ENCODE measurements at regions not wholly inside any gene's neighbourhood (a gene's known extent, or its start where the extent isn't known, plus 50 kb on each side); places are given as distances from the start of the nearest gene placed in this dataset.

DNA sequence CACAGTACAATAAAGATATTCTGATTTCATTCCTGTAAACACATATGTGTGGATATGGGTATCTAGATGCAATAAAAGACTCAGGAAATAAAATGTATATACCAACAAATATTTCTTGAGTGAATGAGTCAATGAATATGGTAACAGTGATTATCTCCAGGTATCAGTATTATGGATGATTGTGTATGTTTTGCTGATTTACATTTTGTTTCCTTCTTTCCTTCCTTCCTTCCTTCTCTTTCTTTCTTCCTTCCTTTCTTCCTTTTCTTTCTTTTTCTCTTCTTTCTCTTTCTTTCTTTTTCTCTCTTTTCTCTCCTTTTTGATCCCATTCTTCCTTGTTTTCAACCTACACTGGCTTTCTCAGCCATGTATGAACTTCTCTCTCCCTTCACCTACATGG lies 85.3 kb upstream of the DLX6 start:
- Histone ChIP-seq H3K18ac (ENCODE audit: low read depth, low read length) (no peak overlapping the region), H2AK5ac (ENCODE audit: low read depth, low read length) (no peak overlapping the region), H2BK20ac (ENCODE audit: low read depth, low read length) (no peak overlapping the region), H4K20me1 (ENCODE audit: insufficient read depth, low read length) (no peaks in the 10 kb centered on the region), H2BK15ac (ENCODE audit: low read depth, low read length) (no peak overlapping the region), H4K91ac (ENCODE audit: insufficient read depth, low read depth, low read length) (no peak overlapping the region), H3K27ac (ENCODE audit: insufficient read depth, low read length) (no peak overlapping the region), H3K27me3 (ENCODE audit: control insufficient read depth, insufficient read depth, low read length) (no peaks in the 10 kb centered on the region), H2BK120ac (ENCODE audit: low read depth, low read length) (no peak overlapping the region), H2AK9ac (replicated peaks; ENCODE audit: low read depth, low read length, poor library complexity) (no peak overlapping the region), H3K36me3 (ENCODE audit: control insufficient read depth, insufficient read depth, low read length) (no peaks in the 10 kb centered on the region), H3K56ac (ENCODE audit: extremely low read depth, insufficient read depth, low read length) (no peak overlapping the region), H3K14ac (replicated peaks; ENCODE audit: low read depth, low read length) (no peak overlapping the region), H3K9me1 (ENCODE audit: insufficient read depth, low read length) (no peaks in the 10 kb centered on the region), H2AFZ (replicated peaks; ENCODE audit: low read length, poor library complexity) (no peak overlapping the region), H4K8ac (ENCODE audit: low read depth in 2 of 2, low read length in 2 of 2) (no peak overlapping the region), H3K4me3 (ENCODE audit: insufficient read depth, low read depth, low read length) (no peak overlapping the region), H3K4me1 (ENCODE audit: control insufficient read depth, insufficient read depth, low read length) (no peaks in the 10 kb centered on the region), H4K5ac (ENCODE audit: low read depth, low read length) (no peak overlapping the region), H3K79me1 (ENCODE audit: low read depth in 1 of 2, low read length in 2 of 2) (no peaks in the 10 kb centered on the region), H3K9ac (ENCODE audit: low read depth, low read length) (no peak overlapping the region), H3K4me2 (ENCODE audit: low read depth, low read length) (no peak overlapping the region), H3K4ac (ENCODE audit: low read depth, low read length) (no peak overlapping the region), H3K9me3 (ENCODE audit: control insufficient read depth, insufficient read depth, low read length) (no peaks in the 10 kb centered on the region), H3K23ac (ENCODE audit: low read depth, low read length) (no peak overlapping the region), H2BK5ac (ENCODE audit: low read depth, low read length, poor library complexity, severe bottlenecking) (no peak overlapping the region)
- TF ChIP-seq, protein P1, sequence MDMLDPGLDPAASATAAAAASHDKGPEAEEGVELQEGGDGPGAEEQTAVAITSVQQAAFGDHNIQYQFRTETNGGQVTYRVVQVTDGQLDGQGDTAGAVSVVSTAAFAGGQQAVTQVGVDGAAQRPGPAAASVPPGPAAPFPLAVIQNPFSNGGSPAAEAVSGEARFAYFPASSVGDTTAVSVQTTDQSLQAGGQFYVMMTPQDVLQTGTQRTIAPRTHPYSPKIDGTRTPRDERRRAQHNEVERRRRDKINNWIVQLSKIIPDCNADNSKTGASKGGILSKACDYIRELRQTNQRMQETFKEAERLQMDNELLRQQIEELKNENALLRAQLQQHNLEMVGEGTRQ (IDR thresholded peaks at IDR 0.05; ENCODE audit: low read depth, low read length), result no peak
- TF ChIP-seq MXI1 (IDR thresholded peaks at IDR 0.05; ENCODE audit: borderline replicate concordance, low read depth, low read length) (no peak), BHLHE40 (IDR thresholded peaks at IDR 0.05; ENCODE audit: low read depth, low read length) (no peak), MAZ (IDR thresholded peaks at IDR 0.05; ENCODE audit: borderline replicate concordance, low read depth, low read length) (no peak), POLR2A (IDR thresholded peaks at IDR 0.05; ENCODE audit: low read depth, low read length) (no peak), SMC3 (IDR thresholded peaks at IDR 0.05; ENCODE audit: low read depth, low read length) (no peak), CHD1 (IDR thresholded peaks at IDR 0.05; ENCODE audit: low read depth, low read length) (no peak), CEBPB (IDR thresholded peaks at IDR 0.05; ENCODE audit: low read depth, low read length) (no peak), MAFK (IDR thresholded peaks at IDR 0.05; ENCODE audit: low read depth, low read length) (no peak), FOS (IDR thresholded peaks at IDR 0.05; ENCODE audit: low read depth, low read length) (no peak), RFX5 (IDR thresholded peaks at IDR 0.05; ENCODE audit: low read depth, low read length) (no peak), RAD21 (IDR thresholded peaks at IDR 0.05; ENCODE audit: low read length) (no peak), NFE2L2 (IDR thresholded peaks at IDR 0.05; ENCODE audit: low read depth, low read length) (no peak)
- TF ChIP-seq, protein P2, sequence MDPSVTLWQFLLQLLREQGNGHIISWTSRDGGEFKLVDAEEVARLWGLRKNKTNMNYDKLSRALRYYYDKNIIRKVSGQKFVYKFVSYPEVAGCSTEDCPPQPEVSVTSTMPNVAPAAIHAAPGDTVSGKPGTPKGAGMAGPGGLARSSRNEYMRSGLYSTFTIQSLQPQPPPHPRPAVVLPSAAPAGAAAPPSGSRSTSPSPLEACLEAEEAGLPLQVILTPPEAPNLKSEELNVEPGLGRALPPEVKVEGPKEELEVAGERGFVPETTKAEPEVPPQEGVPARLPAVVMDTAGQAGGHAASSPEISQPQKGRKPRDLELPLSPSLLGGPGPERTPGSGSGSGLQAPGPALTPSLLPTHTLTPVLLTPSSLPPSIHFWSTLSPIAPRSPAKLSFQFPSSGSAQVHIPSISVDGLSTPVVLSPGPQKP (IDR thresholded peaks at IDR 0.05; ENCODE audit: borderline replicate concordance, low read depth, low read length), result no peak
- TF ChIP-seq, protein P3, sequence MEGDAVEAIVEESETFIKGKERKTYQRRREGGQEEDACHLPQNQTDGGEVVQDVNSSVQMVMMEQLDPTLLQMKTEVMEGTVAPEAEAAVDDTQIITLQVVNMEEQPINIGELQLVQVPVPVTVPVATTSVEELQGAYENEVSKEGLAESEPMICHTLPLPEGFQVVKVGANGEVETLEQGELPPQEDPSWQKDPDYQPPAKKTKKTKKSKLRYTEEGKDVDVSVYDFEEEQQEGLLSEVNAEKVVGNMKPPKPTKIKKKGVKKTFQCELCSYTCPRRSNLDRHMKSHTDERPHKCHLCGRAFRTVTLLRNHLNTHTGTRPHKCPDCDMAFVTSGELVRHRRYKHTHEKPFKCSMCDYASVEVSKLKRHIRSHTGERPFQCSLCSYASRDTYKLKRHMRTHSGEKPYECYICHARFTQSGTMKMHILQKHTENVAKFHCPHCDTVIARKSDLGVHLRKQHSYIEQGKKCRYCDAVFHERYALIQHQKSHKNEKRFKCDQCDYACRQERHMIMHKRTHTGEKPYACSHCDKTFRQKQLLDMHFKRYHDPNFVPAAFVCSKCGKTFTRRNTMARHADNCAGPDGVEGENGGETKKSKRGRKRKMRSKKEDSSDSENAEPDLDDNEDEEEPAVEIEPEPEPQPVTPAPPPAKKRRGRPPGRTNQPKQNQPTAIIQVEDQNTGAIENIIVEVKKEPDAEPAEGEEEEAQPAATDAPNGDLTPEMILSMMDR (conservative IDR thresholded peaks at IDR 0.05; ENCODE audit: low read depth, low read length), result no peak
- in situ Hi-C loops (cut with MboI; ENCODE audit: low sequenced_read_pairs), result no loop called here
- ATAC-seq (ENCODE audit: low read depth) (no peak), DNase-seq (no peak)
- no TSS peak for BruUV-seq (replicated peaks)
- intact Hi-C loops (cut with micrococcal nuclease), result no loop called here
- ChIA-PET CTCF (no interaction called here), POLR2A (ENCODE audit: unreplicated experiment) (no interaction called here)
- dilution Hi-C loops (cut with HindIII; ENCODE audit: low sequenced_read_pairs, unreplicated experiment), result no loop called here
